Renal pelvis (tissue), 1 donor: ENCODE measurements at regions not wholly inside any gene's neighbourhood (a gene's known extent, or its start where the extent isn't known, plus 50 kb on each side); places are given as distances from the start of the nearest gene placed in this dataset.

Experiments
- DNase-seq: peaks from one replicate; pipeline ENCODE4 v3.0.0-alpha.2; 2013

DNA sequence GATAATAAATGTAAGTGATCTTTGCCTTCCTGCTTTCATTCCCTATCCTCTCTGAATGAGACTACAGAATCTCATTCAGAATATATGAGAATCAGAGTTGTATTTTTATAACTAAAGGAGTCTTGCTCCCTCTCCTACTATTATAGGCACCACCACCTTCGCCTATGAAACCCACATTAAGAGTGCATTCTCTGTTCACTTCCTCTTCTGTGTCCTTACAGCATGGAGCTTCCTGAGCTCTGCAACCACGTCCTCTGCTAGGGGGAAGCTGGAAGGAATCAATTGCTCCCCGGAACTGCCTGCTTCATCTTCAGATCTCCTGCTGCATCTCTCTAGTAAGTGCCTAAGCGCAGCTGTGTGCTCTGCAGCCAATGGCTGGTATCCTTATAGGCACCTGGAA, 820.7 kb downstream of the GRID1 start:
- no peak for DNase-seq

DNA sequence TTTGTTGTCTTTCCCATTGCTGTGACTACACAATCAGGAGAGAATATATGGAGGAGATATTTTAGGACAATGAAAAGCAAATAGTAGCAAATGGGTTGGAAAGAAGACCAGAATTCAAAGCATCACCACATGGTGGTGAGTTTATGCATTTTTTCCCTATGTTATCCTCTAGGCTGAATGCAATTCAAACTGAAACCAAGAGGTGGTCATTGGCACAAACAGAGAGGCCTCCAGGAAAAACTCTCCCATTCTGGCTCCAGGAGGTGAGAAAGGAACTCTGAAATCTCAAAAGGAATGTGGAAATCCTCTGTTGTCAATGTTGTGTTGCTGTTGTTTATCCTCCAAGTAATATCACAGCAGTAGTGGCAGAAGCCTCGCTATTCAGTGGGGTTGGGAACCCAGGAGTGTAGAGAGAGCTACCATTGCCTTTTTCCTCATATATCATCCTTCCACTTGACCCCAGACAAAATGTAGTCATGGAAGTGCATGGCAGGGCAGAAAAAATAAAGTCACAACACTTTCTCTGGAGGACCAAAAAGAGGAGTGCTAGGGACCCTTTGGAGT, 819.1 kb downstream of the GRID1 start:
- no peak for DNase-seq

DNA sequence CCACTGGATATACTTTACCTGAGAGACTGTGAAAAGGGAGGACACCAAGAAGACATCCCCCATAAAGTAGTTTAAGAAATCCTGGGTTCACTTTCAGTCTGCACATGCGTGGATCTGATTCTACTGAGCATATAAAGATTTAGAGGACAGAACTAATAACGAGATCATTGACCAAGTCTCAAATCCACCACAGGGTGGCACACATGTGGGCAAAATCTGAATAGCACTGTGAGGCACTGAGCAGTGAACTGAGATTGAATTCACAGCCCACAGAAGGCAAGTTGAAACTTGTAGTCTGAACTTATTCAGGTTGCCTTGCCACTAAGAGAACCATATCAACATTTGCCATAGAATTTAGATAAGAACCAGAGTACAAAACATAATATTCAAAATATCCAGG, 818.6 kb downstream of the GRID1 start:
- DNase-seq: peak; percentile 35
